GM12878 (cell line): ENCODE measurements at regions not wholly inside any gene's neighbourhood (a gene's known extent, or its start where the extent isn't known, plus 50 kb on each side); places are given as distances from the start of the nearest gene placed in this dataset.

Source experiments
- CTCF ChIP-seq, 3 experiments: IDR thresholded peaks in 2 of 3; conservative IDR thresholded peaks in 1 of 3; 2 replicates each; pipeline ENCODE4 v1.5.1; 2011; ENCODE audit warnings: low read depth in 3 of 3, low read length in 3 of 3, mild to moderate bottlenecking in 3 of 3, control low read depth in 2 of 3, moderate library complexity in 2 of 3, inconsistent platforms in 1 of 3, mixed read lengths in 1 of 3; ENCODE audit not compliant: control insufficient read depth in 2 of 3, insufficient read depth in 1 of 3; ENCODE audit errors: extremely low read depth in 1 of 3
- MLLT1 ChIP-seq: fragments of 450-650 bp; IDR thresholded peaks from 2 replicates; pipeline ENCODE4 v1.6.1; 2016; ENCODE audit warnings: mild to moderate bottlenecking
- ZNF592 ChIP-seq: fragments of 450-650 bp; IDR thresholded peaks from 2 replicates; pipeline ENCODE4 v1.6.1; 2017; ENCODE audit warnings: mild to moderate bottlenecking, moderate library complexity

DNA sequence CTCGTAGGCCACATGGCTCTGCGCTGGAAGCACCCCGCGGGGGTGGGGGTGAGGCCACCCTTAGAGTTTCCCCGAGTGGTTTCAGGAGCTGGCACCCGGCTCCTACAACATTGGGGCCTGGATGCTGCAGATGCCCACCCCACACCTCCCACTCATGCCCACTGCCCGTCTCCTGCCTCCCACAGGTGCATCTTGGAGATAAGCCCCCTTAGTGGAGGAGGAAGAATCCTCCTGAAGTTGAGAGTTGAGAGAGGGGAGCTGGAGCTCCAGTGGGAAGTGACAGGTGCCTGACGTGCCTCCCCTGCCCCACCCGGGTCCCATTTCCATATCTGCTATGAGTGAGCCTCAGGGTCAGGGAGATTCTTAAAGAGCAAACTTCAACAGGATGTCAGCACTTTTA, 341.3 kb downstream of the TEX29 start:
- TF ChIP-seq CTCF (IDR thresholded peaks at IDR 0.05 in 2 of 3, conservative IDR thresholded peaks at IDR 0.05 in 1 of 3; ENCODE audit: control insufficient read depth in 2 of 3, extremely low read depth in 1 of 3, insufficient read depth in 1 of 3, low read depth in 3 of 3, low read length in 3 of 3) (no peak), ZNF592 (no peak), MLLT1 (no peak)
